HepG2 (cell line): ENCODE measurements at regions not wholly inside any gene's neighbourhood (a gene's known extent, or its start where the extent isn't known, plus 50 kb on each side); places are given as distances from the start of the nearest gene placed in this dataset.
A peak's percentile ranks its signal among the peaks of the same experiment; 100 is the strongest.

Experiments used
- DMAP1 ChIP-seq: IDR thresholded peaks from 2 replicates; pipeline ENCODE4 v1.6.1; 2016
- ELF3 ChIP-seq: IDR thresholded peaks from 2 replicates; pipeline ENCODE4 v1.6.1; 2016; ENCODE audit warnings: missing genetic modification reagents, missing compliant biosample characterization
- KLF12 ChIP-seq: sonication (generic); formaldehyde crosslinking; IDR thresholded peaks from 2 replicates; pipeline ENCODE4 v1.4.0; 2020; ENCODE audit warnings: missing genetic modification reagents, borderline replicate concordance
- LCORL ChIP-seq, 2 experiments: fragments of 450-650 bp in 1 of 2; sonication (generic) in 1 of 2; formaldehyde crosslinking in 1 of 2; IDR thresholded peaks; 2 replicates each; pipeline versions ENCODE4 v1.5.0 to v1.6.1; 2017 to 2020; ENCODE audit warnings: antibody characterized with exemption in 1 of 2, missing genetic modification reagents in 1 of 2
- MED8 ChIP-seq: sonication (generic); formaldehyde crosslinking; IDR thresholded peaks from 2 replicates; pipeline ENCODE4 v1.8.1; 2023; ENCODE audit warnings: mild to moderate bottlenecking, missing genetic modification reagents; ENCODE audit not compliant: insufficient replicate concordance
- MYNN ChIP-seq: sonication (generic); formaldehyde crosslinking; IDR thresholded peaks from 2 replicates; pipeline ENCODE4 v1.4.0; 2020; ENCODE audit warnings: mild to moderate bottlenecking, low read depth, missing genetic modification reagents
- NR2F2 ChIP-seq: IDR thresholded peaks from 2 replicates; pipeline ENCODE4 v1.6.1; 2012; ENCODE audit warnings: low read depth, inconsistent platforms, borderline replicate concordance
- POLR2G ChIP-seq: fragments of 200-400 bp; formaldehyde crosslinking; IDR thresholded peaks from 2 replicates; pipeline ENCODE4 v1.6.1; 2018; ENCODE audit warnings: mild to moderate bottlenecking, low read depth, low read length, moderate library complexity
- RFXANK ChIP-seq: IDR thresholded peaks from 2 replicates; pipeline ENCODE4 v1.6.1; 2016
- SIN3A ChIP-seq: IDR thresholded peaks from 2 replicates; pipeline ENCODE4 v1.6.1; 2011; ENCODE audit warnings: low read depth, mild to moderate bottlenecking, control low read depth, low read length, borderline replicate concordance
- SMYD3 ChIP-seq: sonication (generic); formaldehyde crosslinking; IDR thresholded peaks from 2 replicates; pipeline ENCODE4 v1.8.1; 2023; ENCODE audit warnings: mild to moderate bottlenecking, missing genetic modification reagents
- SP5 ChIP-seq: IDR thresholded peaks from 2 replicates; pipeline ENCODE4 v1.6.1; 2016; ENCODE audit warnings: low read depth, borderline replicate concordance
- ZKSCAN5 ChIP-seq: sonication (generic); formaldehyde crosslinking; IDR thresholded peaks from 2 replicates; pipeline ENCODE4 v1.5.1; 2020; ENCODE audit warnings: mild to moderate bottlenecking, missing genetic modification reagents
- ZMYM2 ChIP-seq: sonication (generic); formaldehyde crosslinking; IDR thresholded peaks from 2 replicates; pipeline ENCODE4 v1.8.0; 2022; ENCODE audit warnings: mild to moderate bottlenecking, missing genetic modification reagents
- ZNF343 ChIP-seq: sonication (generic); formaldehyde crosslinking; IDR thresholded peaks from 2 replicates; pipeline ENCODE4 v1.4.0; 2020; ENCODE audit warnings: mild to moderate bottlenecking, missing genetic modification reagents
- ZNF446 ChIP-seq: sonication (generic); formaldehyde crosslinking; IDR thresholded peaks from 2 replicates; pipeline ENCODE4 v1.5.0; 2020; ENCODE audit warnings: mild to moderate bottlenecking, missing genetic modification reagents
- ZNF556 ChIP-seq: sonication (generic); formaldehyde crosslinking; IDR thresholded peaks from 2 replicates; pipeline ENCODE4 v1.4.0; 2020; ENCODE audit warnings: mild to moderate bottlenecking, missing genetic modification reagents, borderline replicate concordance
- ZNF678 ChIP-seq: sonication (generic); formaldehyde crosslinking; IDR thresholded peaks from 2 replicates; pipeline ENCODE4 v1.4.0; 2020; ENCODE audit warnings: mild to moderate bottlenecking, missing genetic modification reagents
- ZSCAN21 ChIP-seq: sonication (generic); formaldehyde crosslinking; IDR thresholded peaks from 2 replicates; pipeline ENCODE4 v1.8.0; 2022; ENCODE audit warnings: mild to moderate bottlenecking, missing genetic modification reagents, moderate library complexity, borderline replicate concordance
- ZSCAN29 ChIP-seq: sonication (generic); formaldehyde crosslinking; conservative IDR thresholded peaks from 2 replicates; pipeline ENCODE4 v1.4.0; 2020; ENCODE audit warnings: mild to moderate bottlenecking, missing genetic modification reagents
- TF ChIP-seq, protein P1 (sequence below): sonication (generic); formaldehyde crosslinking; conservative IDR thresholded peaks from 2 replicates; pipeline ENCODE4 v1.8.0; 2022; ENCODE audit warnings: low read depth, missing genetic modification reagents
- TF ChIP-seq, protein P2 (sequence below): IDR thresholded peaks from 2 replicates; pipeline ENCODE4 v1.6.1; 2016
- TF ChIP-seq, protein P3 (sequence below): IDR thresholded peaks from 2 replicates; pipeline ENCODE4 v1.6.1; 2016; ENCODE audit warnings: missing genetic modification reagents, missing compliant biosample characterization
- TF ChIP-seq, protein P4 (sequence below): fragments of 450-650 bp; IDR thresholded peaks from 2 replicates; pipeline ENCODE4 v1.6.1; 2017; ENCODE audit warnings: mild to moderate bottlenecking
- TF ChIP-seq, protein P5 (sequence below): sonication (generic); IDR thresholded peaks from 2 replicates; pipeline ENCODE4 v1.6.1; 2016; ENCODE audit warnings: low read depth, borderline replicate concordance
- TF ChIP-seq, protein P6 (sequence below): IDR thresholded peaks from 2 replicates; pipeline ENCODE4 v1.6.1; 2016; ENCODE audit warnings: low read depth, borderline replicate concordance

DNA sequence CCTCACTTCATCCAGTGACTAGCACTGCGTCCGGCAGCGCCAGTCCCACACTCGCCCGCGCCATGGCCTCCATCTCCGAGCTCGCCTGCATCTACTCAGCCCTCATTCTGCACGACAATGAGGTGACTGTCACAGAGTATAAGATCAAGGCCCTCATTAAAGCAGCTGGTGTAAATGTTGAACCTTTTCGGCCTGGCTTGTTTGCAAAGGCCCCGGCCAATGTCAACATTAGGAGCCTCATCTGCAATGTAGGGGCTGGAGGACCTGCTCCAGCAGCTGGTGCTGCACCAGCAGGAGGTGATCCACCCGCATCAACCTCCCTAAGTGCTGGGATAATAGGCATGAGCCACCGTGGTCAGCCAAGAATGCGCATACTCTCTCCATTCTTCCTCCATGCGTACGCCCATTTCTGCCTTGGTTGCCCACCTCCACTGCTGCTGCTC lies 59.9 kb downstream of the IRF2BPL start (continued):
- TF ChIP-seq ZSCAN29 (peak; percentile 55), ZMYM2 (CRISPR knock-in tag) (peak; percentile 50; the same call in 1 of the 2 replicates), ZNF343 (peak; percentile 34; the same call in 1 of the 2 replicates), ZNF446 (no peak), ELF3 (CRISPR knock-in tag) (peak; percentile 78), SIN3A (no peak; the same call in 1 of the 2 replicates), ZNF556 (CRISPR knock-in tag) (peak; percentile 78; the same call in 1 of the 2 replicates), RFXANK (CRISPR knock-in tag) (0 out of 2 replicates have a peak, but pooled peaks have one; percentile 50), LCORL (IDR thresholded peaks at IDR 0.05) (no peak), LCORL (CRISPR knock-in tag; IDR thresholded peaks at IDR 0.05) (peak; percentile 83), DMAP1 (CRISPR knock-in tag) (peak; percentile 74), ZNF678 (no peak), SP5 (CRISPR knock-in tag) (peak; percentile 47; the same call in 1 of the 2 replicates), SMYD3 (CRISPR knock-in tag) (no peak), ZKSCAN5 (peak; percentile 47; the same call in 1 of the 2 replicates), MYNN (CRISPR knock-in tag) (no peak), ZSCAN21 (peak; percentile 82), POLR2G (no peak), MED8 (CRISPR knock-in tag) (no peak), KLF12 (no peak), NR2F2 (peak; percentile 40; the same call in 1 of the 2 replicates)
- TF ChIP-seq, protein P1, sequence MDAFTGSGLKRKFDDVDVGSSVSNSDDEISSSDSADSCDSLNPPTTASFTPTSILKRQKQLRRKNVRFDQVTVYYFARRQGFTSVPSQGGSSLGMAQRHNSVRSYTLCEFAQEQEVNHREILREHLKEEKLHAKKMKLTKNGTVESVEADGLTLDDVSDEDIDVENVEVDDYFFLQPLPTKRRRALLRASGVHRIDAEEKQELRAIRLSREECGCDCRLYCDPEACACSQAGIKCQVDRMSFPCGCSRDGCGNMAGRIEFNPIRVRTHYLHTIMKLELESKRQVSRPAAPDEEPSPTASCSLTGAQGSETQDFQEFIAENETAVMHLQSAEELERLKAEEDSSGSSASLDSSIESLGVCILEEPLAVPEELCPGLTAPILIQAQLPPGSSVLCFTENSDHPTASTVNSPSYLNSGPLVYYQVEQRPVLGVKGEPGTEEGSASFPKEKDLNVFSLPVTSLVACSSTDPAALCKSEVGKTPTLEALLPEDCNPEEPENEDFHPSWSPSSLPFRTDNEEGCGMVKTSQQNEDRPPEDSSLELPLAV (CRISPR knock-in tag) = no peak
- TF ChIP-seq, protein P2, sequence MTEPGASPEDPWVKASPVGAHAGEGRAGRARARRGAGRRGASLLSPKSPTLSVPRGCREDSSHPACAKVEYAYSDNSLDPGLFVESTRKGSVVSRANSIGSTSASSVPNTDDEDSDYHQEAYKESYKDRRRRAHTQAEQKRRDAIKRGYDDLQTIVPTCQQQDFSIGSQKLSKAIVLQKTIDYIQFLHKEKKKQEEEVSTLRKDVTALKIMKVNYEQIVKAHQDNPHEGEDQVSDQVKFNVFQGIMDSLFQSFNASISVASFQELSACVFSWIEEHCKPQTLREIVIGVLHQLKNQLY = peak; percentile 43; the same call in 1 of the 2 replicates
- TF ChIP-seq, protein P3, sequence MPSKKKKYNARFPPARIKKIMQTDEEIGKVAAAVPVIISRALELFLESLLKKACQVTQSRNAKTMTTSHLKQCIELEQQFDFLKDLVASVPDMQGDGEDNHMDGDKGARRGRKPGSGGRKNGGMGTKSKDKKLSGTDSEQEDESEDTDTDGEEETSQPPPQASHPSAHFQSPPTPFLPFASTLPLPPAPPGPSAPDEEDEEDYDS (CRISPR knock-in tag) = peak; percentile 53
- TF ChIP-seq, protein P4, sequence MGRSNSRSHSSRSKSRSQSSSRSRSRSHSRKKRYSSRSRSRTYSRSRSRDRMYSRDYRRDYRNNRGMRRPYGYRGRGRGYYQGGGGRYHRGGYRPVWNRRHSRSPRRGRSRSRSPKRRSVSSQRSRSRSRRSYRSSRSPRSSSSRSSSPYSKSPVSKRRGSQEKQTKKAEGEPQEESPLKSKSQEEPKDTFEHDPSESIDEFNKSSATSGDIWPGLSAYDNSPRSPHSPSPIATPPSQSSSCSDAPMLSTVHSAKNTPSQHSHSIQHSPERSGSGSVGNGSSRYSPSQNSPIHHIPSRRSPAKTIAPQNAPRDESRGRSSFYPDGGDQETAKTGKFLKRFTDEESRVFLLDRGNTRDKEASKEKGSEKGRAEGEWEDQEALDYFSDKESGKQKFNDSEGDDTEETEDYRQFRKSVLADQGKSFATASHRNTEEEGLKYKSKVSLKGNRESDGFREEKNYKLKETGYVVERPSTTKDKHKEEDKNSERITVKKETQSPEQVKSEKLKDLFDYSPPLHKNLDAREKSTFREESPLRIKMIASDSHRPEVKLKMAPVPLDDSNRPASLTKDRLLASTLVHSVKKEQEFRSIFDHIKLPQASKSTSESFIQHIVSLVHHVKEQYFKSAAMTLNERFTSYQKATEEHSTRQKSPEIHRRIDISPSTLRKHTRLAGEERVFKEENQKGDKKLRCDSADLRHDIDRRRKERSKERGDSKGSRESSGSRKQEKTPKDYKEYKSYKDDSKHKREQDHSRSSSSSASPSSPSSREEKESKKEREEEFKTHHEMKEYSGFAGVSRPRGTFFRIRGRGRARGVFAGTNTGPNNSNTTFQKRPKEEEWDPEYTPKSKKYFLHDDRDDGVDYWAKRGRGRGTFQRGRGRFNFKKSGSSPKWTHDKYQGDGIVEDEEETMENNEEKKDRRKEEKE = no peak
- TF ChIP-seq, protein P5, sequence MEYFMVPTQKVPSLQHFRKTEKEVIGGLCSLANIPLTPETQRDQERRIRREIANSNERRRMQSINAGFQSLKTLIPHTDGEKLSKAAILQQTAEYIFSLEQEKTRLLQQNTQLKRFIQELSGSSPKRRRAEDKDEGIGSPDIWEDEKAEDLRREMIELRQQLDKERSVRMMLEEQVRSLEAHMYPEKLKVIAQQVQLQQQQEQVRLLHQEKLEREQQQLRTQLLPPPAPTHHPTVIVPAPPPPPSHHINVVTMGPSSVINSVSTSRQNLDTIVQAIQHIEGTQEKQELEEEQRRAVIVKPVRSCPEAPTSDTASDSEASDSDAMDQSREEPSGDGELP = peak; percentile 95
- TF ChIP-seq, protein P6, sequence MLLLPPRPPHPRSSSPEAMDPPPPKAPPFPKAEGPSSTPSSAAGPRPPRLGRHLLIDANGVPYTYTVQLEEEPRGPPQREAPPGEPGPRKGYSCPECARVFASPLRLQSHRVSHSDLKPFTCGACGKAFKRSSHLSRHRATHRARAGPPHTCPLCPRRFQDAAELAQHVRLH (CRISPR knock-in tag) = no peak; the same call in 1 of the 2 replicates
